H1 (cell line): ENCODE measurements at regions not wholly inside any gene's neighbourhood (a gene's known extent, or its start where the extent isn't known, plus 50 kb on each side); places are given as distances from the start of the nearest gene placed in this dataset.

ENCODE experiments used
- ASH2L ChIP-seq: fragments of 200-600, 300-600 bp; sonication (generic); IDR thresholded peaks from one replicate; pipeline ENCODE4 v1.7.1; 2017; ENCODE audit warnings: low read length
- ATF2 ChIP-seq: IDR thresholded peaks from 2 replicates; pipeline ENCODE4 v1.6.1; 2012; ENCODE audit warnings: low read length, inconsistent platforms
- BCL11A ChIP-seq, 2 experiments: IDR thresholded peaks; one replicate each; pipeline ENCODE4 v1.6.1; 2011; ENCODE audit warnings: low read depth in 2 of 2, low read length in 2 of 2, mild to moderate bottlenecking in 2 of 2
- CBX5 ChIP-seq: fragments of 300-800, 300-1000 bp; sonication (generic); IDR thresholded peaks from 2 replicates; pipeline ENCODE4 v1.7.1; 2016; ENCODE audit warnings: antibody characterized with exemption, low read length, low read depth
- CHD7 ChIP-seq: fragments of 300-600 bp; sonication (generic); IDR thresholded peaks from 2 replicates; pipeline ENCODE4 v1.7.1; 2012; ENCODE audit warnings: low read length, moderate library complexity, mild to moderate bottlenecking, inconsistent platforms; ENCODE audit not compliant: insufficient replicate concordance
- GTF2F1 ChIP-seq: IDR thresholded peaks from 2 replicates; pipeline ENCODE4 v1.6.1; 2012; ENCODE audit warnings: low read depth, low read length, improper control_type of control experiment, borderline replicate concordance
- KDM5A ChIP-seq: fragments of 200-600 bp; IDR thresholded peaks from 2 replicates; pipeline ENCODE4 v1.7.1; 2012; ENCODE audit warnings: mild to moderate bottlenecking, low read length, inconsistent platforms, mixed read lengths
- MAFK ChIP-seq: IDR thresholded peaks from 2 replicates; pipeline ENCODE4 v1.6.1; 2012; ENCODE audit warnings: low read depth, mild to moderate bottlenecking, improper control_type of control experiment, low read length
- MAX ChIP-seq: IDR thresholded peaks from 2 replicates; pipeline ENCODE4 v1.6.1; 2012; ENCODE audit warnings: inconsistent platforms
- SUZ12 ChIP-seq: fragments of 200-600 bp; sonication (generic); IDR thresholded peaks from 2 replicates; pipeline ENCODE4 v1.6.1; 2012; ENCODE audit warnings: mild to moderate bottlenecking, inconsistent platforms, low read length, moderate library complexity, mixed read lengths
- ZNF274 ChIP-seq: IDR thresholded peaks from 2 replicates; pipeline ENCODE4 v1.7.0; 2012; ENCODE audit warnings: low read length, borderline replicate concordance; ENCODE audit errors: extremely low read depth

- no peak for TF ChIP-seq CHD7
- TF ChIP-seq SUZ12 = no peak
- TF ChIP-seq CBX5 = no peak
- no peak for TF ChIP-seq MAFK
- no peak for TF ChIP-seq MAX
- no peak for TF ChIP-seq ATF2
- TF ChIP-seq ZNF274 = no peak
- TF ChIP-seq ASH2L = no peak
- no peak for TF ChIP-seq GTF2F1
- no peak for TF ChIP-seq KDM5A
- TF ChIP-seq BCL11A (IDR thresholded peaks at IDR 0.05; ENCODE audit: low read depth in 2 of 2, low read length in 2 of 2) = no peak
These were observed 410.3 kb downstream of the KIF20B start (continued) for GRCh38 chr10:90111671-90112070.
